MM.1S (cell line): ENCODE measurements at regions not wholly inside any gene's neighbourhood (a gene's known extent, or its start where the extent isn't known, plus 50 kb on each side); places are given as distances from the start of the nearest gene placed in this dataset.

ENCODE experiments used
- CTCF ChIP-seq: fragments of 300-600 bp; sonication (generic); IDR thresholded peaks from 2 replicates; pipeline ENCODE4 v1.5.1; 2016; ENCODE audit warnings: antibody characterized with exemption, low read length, mixed read lengths
- EZH2 ChIP-seq: fragments of 300-600 bp; sonication (generic); optimal IDR thresholded peaks from 2 replicates; pipeline ENCODE3; 2017; ENCODE audit warnings: low read depth, mild to moderate bottlenecking, antibody characterized with exemption, low read length, mixed read lengths
- EZH2phosphoT487 ChIP-seq: fragments of 300-600 bp; sonication (generic); IDR thresholded peaks from 2 replicates; pipeline ENCODE4 v1.6.1; 2018; ENCODE audit warnings: antibody characterized with exemption, low read length

- TF ChIP-seq CTCF = no peak
- no peak for TF ChIP-seq EZH2phosphoT487
- TF ChIP-seq EZH2 = no peak
These were observed 227.8 kb upstream of the KLF6 start for GRCh38 chr10:4012848-4013247.
